Adrenal gland (tissue), 5 donors: ENCODE measurements at regions not wholly inside any gene's neighbourhood (a gene's known extent, or its start where the extent isn't known, plus 50 kb on each side); places are given as distances from the start of the nearest gene placed in this dataset.

ENCODE experiments used
- POLR2A ChIP-seq, 2 donors: fragments of 450-650 bp; IDR thresholded peaks; one replicate each; pipeline ENCODE4 v1.6.1; 2017; ENCODE audit warnings: antibody characterized with exemption in 2 of 2, mild to moderate bottlenecking in 2 of 2, moderate library complexity in 1 of 2
- TF ChIP-seq, protein P1 (sequence below), 6 experiments: fragments of 450-650 bp in 4 of 6; fragments of 200-600 bp in 2 of 6; sonication (generic) in 1 of 6; IDR thresholded peaks; 1 replicate in 5 of 6; 2 replicates in 1 of 6; pipeline versions ENCODE4 v1.5.1 to v1.8.0; 2016 to 2021; ENCODE audit warnings: antibody characterized with exemption in 6 of 6, mild to moderate bottlenecking in 2 of 6, moderate library complexity in 1 of 6
- donor health status: DM: no; HTN: no; CAD: no.

DNA sequence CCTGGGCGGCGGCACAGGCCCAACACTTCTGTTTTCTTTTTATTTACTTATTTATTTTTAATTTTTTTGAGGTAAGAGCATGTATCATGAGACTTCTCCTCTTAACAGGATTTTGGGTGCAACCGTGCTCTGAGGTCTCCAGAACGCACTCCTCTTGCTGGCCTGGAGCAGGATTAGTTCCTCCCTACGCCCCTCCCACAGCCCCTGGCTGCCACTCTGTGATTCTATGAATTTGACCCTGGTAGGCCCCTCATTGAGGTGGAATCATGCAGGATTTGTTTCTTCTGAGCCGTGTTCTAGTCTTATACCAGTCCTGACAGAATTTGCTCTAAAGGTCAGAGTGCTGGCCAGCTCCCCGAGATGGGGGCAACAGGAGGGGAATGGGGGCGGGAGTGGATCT, 106.5 kb upstream of the HS6ST1 start:
- no peak for TF ChIP-seq POLR2A (IDR thresholded peaks at IDR 0.05)
- TF ChIP-seq, protein P1, sequence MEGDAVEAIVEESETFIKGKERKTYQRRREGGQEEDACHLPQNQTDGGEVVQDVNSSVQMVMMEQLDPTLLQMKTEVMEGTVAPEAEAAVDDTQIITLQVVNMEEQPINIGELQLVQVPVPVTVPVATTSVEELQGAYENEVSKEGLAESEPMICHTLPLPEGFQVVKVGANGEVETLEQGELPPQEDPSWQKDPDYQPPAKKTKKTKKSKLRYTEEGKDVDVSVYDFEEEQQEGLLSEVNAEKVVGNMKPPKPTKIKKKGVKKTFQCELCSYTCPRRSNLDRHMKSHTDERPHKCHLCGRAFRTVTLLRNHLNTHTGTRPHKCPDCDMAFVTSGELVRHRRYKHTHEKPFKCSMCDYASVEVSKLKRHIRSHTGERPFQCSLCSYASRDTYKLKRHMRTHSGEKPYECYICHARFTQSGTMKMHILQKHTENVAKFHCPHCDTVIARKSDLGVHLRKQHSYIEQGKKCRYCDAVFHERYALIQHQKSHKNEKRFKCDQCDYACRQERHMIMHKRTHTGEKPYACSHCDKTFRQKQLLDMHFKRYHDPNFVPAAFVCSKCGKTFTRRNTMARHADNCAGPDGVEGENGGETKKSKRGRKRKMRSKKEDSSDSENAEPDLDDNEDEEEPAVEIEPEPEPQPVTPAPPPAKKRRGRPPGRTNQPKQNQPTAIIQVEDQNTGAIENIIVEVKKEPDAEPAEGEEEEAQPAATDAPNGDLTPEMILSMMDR (IDR thresholded peaks at IDR 0.05): no peak
